GM12878 (cell line): ENCODE measurements at regions not wholly inside any gene's neighbourhood (a gene's known extent, or its start where the extent isn't known, plus 50 kb on each side); places are given as distances from the start of the nearest gene placed in this dataset.

Experiments
- ATAC-seq: fragments of 200-7000 bp; cut with Tn5 transposase; 3 replicates; pipeline ENCODE4 v1.9.1; 2020; ENCODE audit warnings: mild to moderate bottlenecking, moderate library complexity
- BruUV-seq: library from RNA; stranded (reverse); fragments of 400-500 nt; replicated peaks from 2 replicates; lab custom pipeline; 2021; lab: Mats Ljungman, UMichigan
- CTCF ChIA-PET: fragments of 300-600 bp; sonication (Branson Sonifier 250); formaldehyde crosslinking; extraction: SDS; loops from one replicate; lab custom pipeline; 2021; ENCODE audit warnings: inconsistent platforms; lab: Yijun Ruan, JAX
- POLR2A ChIA-PET: fragments of 350-600 bp; formaldehyde crosslinking; extraction: SDS; loops from one replicate; lab custom pipeline; 2021; ENCODE audit warnings: inconsistent platforms; lab: Charles Lee
- RAD21 ChIA-PET: fragments of 300-600 bp; sonication (Branson Sonifier 250); formaldehyde crosslinking; loops from one replicate; lab custom pipeline; 2023; ENCODE audit warnings: antibody characterized with exemption; ENCODE audit not compliant: unreplicated experiment; lab: Charles Lee
- SMC1A ChIA-PET: fragments of 300-600 bp; sonication (Branson Sonifier 250); formaldehyde crosslinking; loops from one replicate; lab custom pipeline; 2023; ENCODE audit not compliant: unreplicated experiment, uncharacterized antibody; lab: Charles Lee
- DNase-seq: peaks from one replicate; pipeline ENCODE4 v3.0.0-alpha.2; 2011; ENCODE audit warnings: low read depth, low spot score
- FAIRE-seq: peaks from 3 replicates; lab custom pipeline; 2011; peaks lifted over from hg19 to GRCh38; lab: Jason Lieb, UNC
- H2AFZ ChIP-seq: 2 replicates; pipeline ENCODE4 v1.6.0; 2011; ENCODE audit warnings: low read depth, low read length, control low read depth; ENCODE audit not compliant: control insufficient read depth
- H3K27ac ChIP-seq: 2 replicates; pipeline ENCODE4 v1.5.1; 2011; ENCODE audit warnings: control low read depth; ENCODE audit not compliant: control insufficient read depth, insufficient read depth
- H3K27me3 ChIP-seq, 2 experiments: replicated peaks in 1 of 2; 2 replicates each; pipeline versions ENCODE4 v1.6.0 to v1.6.1; 2011; ENCODE audit warnings: low read length in 1 of 2; ENCODE audit not compliant: control insufficient read depth in 2 of 2, insufficient read depth in 2 of 2
- H3K36me3 ChIP-seq, 2 experiments: 2 replicates each; pipeline ENCODE4 v1.5.1; 2011; ENCODE audit warnings: low read length in 1 of 2; ENCODE audit not compliant: control insufficient read depth in 2 of 2, insufficient read depth in 2 of 2
- H3K4me1 ChIP-seq: 2 replicates; pipeline ENCODE4 v1.6.1; 2011; ENCODE audit warnings: mild to moderate bottlenecking, low read length, moderate library complexity, mixed read lengths; ENCODE audit not compliant: control insufficient read depth, insufficient read depth
- H3K4me2 ChIP-seq: 2 replicates; pipeline ENCODE4 v1.6.0; 2011; ENCODE audit warnings: control low read depth; ENCODE audit not compliant: control insufficient read depth, insufficient read depth
- H3K4me3 ChIP-seq: fragments of 200-600 bp; sonication (generic); 2 replicates; pipeline ENCODE4 v1.5.1; 2016
- H3K79me2 ChIP-seq: 2 replicates; pipeline ENCODE4 v1.6.0; 2011; ENCODE audit warnings: low read length; ENCODE audit not compliant: control insufficient read depth, insufficient read depth
- H3K9ac ChIP-seq: 2 replicates; pipeline ENCODE4 v1.8.0; 2011; ENCODE audit warnings: low read length, control low read depth, mixed read lengths; ENCODE audit not compliant: control insufficient read depth, insufficient read depth
- H3K9me3 ChIP-seq: replicated peaks from 3 replicates; pipeline ENCODE4 v1.5.1; 2011; ENCODE audit warnings: mild to moderate bottlenecking, low read length; ENCODE audit not compliant: control insufficient read depth, insufficient read depth
- H4K20me1 ChIP-seq: 2 replicates; pipeline ENCODE4 v1.6.0; 2011; ENCODE audit not compliant: control insufficient read depth, insufficient read depth
- DPF2 ChIP-seq: fragments of 450-650 bp; IDR thresholded peaks from 2 replicates; pipeline ENCODE4 v1.6.1; 2017; ENCODE audit warnings: mild to moderate bottlenecking
- FOS ChIP-seq: IDR thresholded peaks from 3 replicates; pipeline ENCODE4 v1.6.1; 2011; ENCODE audit warnings: borderline replicate concordance; ENCODE audit not compliant: insufficient read length; ENCODE audit errors: extremely low read depth
- MYC ChIP-seq: IDR thresholded peaks from 2 replicates; pipeline ENCODE4 v1.6.1; 2011; ENCODE audit warnings: mild to moderate bottlenecking, low read length, moderate library complexity, inconsistent platforms; ENCODE audit not compliant: insufficient read depth, insufficient replicate concordance, insufficient read length, severe bottlenecking
- NFIC ChIP-seq: IDR thresholded peaks from 2 replicates; pipeline ENCODE4 v1.6.1; 2012; ENCODE audit warnings: low read depth, mild to moderate bottlenecking, inconsistent platforms, low read length, moderate library complexity
- PML ChIP-seq: IDR thresholded peaks from 2 replicates; pipeline ENCODE4 v1.6.1; 2012; ENCODE audit warnings: low read length, inconsistent platforms
- RAD51 ChIP-seq: fragments of 450-650 bp; IDR thresholded peaks from 2 replicates; pipeline ENCODE4 v1.6.1; 2016; ENCODE audit warnings: moderate library complexity, mild to moderate bottlenecking, inconsistent platforms
- RBBP5 ChIP-seq: fragments of 200-600 bp; sonication (generic); conservative IDR thresholded peaks from 2 replicates; pipeline ENCODE4 v1.6.1; 2016
- SIX5 ChIP-seq: IDR thresholded peaks from 2 replicates; pipeline ENCODE4 v1.6.1; 2011; ENCODE audit warnings: mild to moderate bottlenecking, low read depth, low read length, moderate library complexity; ENCODE audit not compliant: severe bottlenecking
- SPI1 ChIP-seq: IDR thresholded peaks from 2 replicates; pipeline ENCODE4 v1.6.1; 2011; ENCODE audit warnings: low read depth, mild to moderate bottlenecking, low read length, moderate library complexity, borderline replicate concordance; ENCODE audit not compliant: insufficient read depth
- TCF3 ChIP-seq: IDR thresholded peaks from 2 replicates; pipeline ENCODE4 v1.6.1; 2012; ENCODE audit warnings: low read depth, mild to moderate bottlenecking, low read length, borderline replicate concordance; ENCODE audit not compliant: insufficient read depth
- WRNIP1 ChIP-seq: IDR thresholded peaks from 2 replicates; pipeline ENCODE4 v1.6.1; 2011; ENCODE audit warnings: low read depth, low read length, improper control_type of control experiment, borderline replicate concordance
- ZBED1 ChIP-seq: IDR thresholded peaks from 2 replicates; pipeline ENCODE4 v1.6.1; 2016; ENCODE audit warnings: borderline replicate concordance
- ZNF24 ChIP-seq: fragments of 450-650 bp; IDR thresholded peaks from 2 replicates; pipeline ENCODE4 v1.6.1; 2017; ENCODE audit warnings: antibody characterized with exemption, mild to moderate bottlenecking
- WGBS: methylation state at CpG from one replicate; pipeline ENCODE4 v1.1.6; 2016; ENCODE audit warnings: low lambda C conversion rate; ENCODE audit not compliant: insufficient replicate concordance, insufficient coverage; ENCODE audit errors: missing lambda C conversion rate; 5-methylcytosine and 5-hydroxymethylcytosine counted together
- in situ Hi-C: fragments of 300-500 bp; cut with MboI; formaldehyde crosslinking; loops from 9 replicates; pipeline ENCODE4 v1.14.3; 2018; ENCODE audit warnings: mixed read lengths
- intact Hi-C: fragments of 100-400 bp; cut with micrococcal nuclease; formaldehyde crosslinking; loops from one replicate; pipeline ENCODE4 v1.14.2; 2022; ENCODE audit not compliant: unreplicated experiment
- TF ChIP-seq, protein P1 (sequence below): fragments of 450-650 bp; formaldehyde crosslinking; IDR thresholded peaks from 2 replicates; pipeline ENCODE4 v1.5.0; 2022; ENCODE audit warnings: mild to moderate bottlenecking, missing genetic modification characterization
- TF ChIP-seq, protein P2 (sequence below): fragments of 450-650 bp; IDR thresholded peaks from 2 replicates; pipeline ENCODE4 v1.6.1; 2018; ENCODE audit warnings: mild to moderate bottlenecking, low read depth, moderate library complexity; ENCODE audit not compliant: partially characterized antibody
- TF ChIP-seq, protein P3 (sequence below): fragments of 450-650 bp; IDR thresholded peaks from 2 replicates; pipeline ENCODE4 v1.6.1; 2017; ENCODE audit warnings: mild to moderate bottlenecking, moderate library complexity

DNA sequence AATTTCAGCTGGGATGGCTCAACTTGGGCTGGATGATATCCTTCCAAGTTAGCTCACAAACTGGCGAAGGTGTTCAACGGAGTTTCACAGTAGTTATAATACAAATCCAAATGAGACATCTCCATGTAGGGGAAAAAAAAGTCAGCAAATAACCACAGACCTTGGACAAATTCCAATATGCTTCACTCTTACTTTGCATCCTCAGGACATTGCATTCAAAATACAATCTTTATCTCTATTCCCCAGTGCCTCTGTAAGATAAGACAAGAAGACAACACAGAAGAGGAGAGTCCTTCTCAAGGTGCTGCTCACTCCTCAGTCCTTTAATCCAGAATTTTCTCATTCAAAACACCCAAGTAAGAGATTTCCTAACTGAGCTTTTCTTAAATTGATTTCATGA, 1797.7 kb downstream of the MRPL39 start:
- H3K9me3 ChIP-seq: no peaks in the 10 kb centered on the region
- 0% methylated on average over 2 of the region's 2 CpGs for WGBS
- no peaks in the 10 kb centered on the region for H4K20me1 ChIP-seq
- H2AFZ ChIP-seq: no peak overlapping the region
- ChIA-PET POLR2A (no interaction called here), RAD21 (no interaction called here), SMC1A (no interaction called here), CTCF (interaction anchor here (0.6 kb wide), 1 partner anchor 205 kb away, joined by 6 read pairs; no protein-coding TSS in a partner anchor)
- no peaks in the 10 kb centered on the region for H3K36me3 ChIP-seq
- no peak overlapping the region for H3K27ac ChIP-seq
- no peaks in the 10 kb centered on the region for H3K27me3 ChIP-seq
- no peak overlapping the region for H3K9ac ChIP-seq
- no TSS peak for BruUV-seq
- FAIRE-seq: no peak
- ATAC-seq: no peak
- H3K4me1 ChIP-seq: no peaks in the 10 kb centered on the region
- DNase-seq: no peak
- in situ Hi-C loops: loop anchor here (5.0 kb wide), 1 partner anchor 1907 kb away; no protein-coding TSS in a partner anchor
- intact Hi-C loops: no loop called here
- H3K4me2 ChIP-seq: no peak overlapping the region
- no peaks in the 10 kb centered on the region for H3K79me2 ChIP-seq
- no peak overlapping the region for H3K4me3 ChIP-seq
- TF ChIP-seq, protein P1, sequence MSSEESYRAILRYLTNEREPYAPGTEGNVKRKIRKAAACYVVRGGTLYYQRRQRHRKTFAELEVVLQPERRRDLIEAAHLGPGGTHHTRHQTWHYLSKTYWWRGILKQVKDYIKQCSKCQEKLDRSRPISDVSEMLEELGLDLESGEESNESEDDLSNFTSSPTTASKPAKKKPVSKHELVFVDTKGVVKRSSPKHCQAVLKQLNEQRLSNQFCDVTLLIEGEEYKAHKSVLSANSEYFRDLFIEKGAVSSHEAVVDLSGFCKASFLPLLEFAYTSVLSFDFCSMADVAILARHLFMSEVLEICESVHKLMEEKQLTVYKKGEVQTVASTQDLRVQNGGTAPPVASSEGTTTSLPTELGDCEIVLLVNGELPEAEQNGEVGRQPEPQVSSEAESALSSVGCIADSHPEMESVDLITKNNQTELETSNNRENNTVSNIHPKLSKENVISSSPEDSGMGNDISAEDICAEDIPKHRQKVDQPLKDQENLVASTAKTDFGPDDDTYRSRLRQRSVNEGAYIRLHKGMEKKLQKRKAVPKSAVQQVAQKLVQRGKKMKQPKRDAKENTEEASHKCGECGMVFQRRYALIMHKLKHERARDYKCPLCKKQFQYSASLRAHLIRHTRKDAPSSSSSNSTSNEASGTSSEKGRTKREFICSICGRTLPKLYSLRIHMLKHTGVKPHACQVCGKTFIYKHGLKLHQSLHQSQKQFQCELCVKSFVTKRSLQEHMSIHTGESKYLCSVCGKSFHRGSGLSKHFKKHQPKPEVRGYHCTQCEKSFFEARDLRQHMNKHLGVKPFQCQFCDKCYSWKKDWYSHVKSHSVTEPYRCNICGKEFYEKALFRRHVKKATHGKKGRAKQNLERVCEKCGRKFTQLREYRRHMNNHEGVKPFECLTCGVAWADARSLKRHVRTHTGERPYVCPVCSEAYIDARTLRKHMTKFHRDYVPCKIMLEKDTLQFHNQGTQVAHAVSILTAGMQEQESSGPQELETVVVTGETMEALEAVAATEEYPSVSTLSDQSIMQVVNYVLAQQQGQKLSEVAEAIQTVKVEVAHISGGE (CRISPR knock-in tag): no peak
- TF ChIP-seq, protein P2, sequence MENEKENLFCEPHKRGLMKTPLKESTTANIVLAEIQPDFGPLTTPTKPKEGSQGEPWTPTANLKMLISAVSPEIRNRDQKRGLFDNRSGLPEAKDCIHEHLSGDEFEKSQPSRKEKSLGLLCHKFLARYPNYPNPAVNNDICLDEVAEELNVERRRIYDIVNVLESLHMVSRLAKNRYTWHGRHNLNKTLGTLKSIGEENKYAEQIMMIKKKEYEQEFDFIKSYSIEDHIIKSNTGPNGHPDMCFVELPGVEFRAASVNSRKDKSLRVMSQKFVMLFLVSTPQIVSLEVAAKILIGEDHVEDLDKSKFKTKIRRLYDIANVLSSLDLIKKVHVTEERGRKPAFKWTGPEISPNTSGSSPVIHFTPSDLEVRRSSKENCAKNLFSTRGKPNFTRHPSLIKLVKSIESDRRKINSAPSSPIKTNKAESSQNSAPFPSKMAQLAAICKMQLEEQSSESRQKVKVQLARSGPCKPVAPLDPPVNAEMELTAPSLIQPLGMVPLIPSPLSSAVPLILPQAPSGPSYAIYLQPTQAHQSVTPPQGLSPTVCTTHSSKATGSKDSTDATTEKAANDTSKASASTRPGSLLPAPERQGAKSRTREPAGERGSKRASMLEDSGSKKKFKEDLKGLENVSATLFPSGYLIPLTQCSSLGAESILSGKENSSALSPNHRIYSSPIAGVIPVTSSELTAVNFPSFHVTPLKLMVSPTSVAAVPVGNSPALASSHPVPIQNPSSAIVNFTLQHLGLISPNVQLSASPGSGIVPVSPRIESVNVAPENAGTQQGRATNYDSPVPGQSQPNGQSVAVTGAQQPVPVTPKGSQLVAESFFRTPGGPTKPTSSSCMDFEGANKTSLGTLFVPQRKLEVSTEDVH: no peak
- no peak for TF ChIP-seq NFIC
- TF ChIP-seq RAD51: no peak
- TF ChIP-seq PML: no peak
- no peak for TF ChIP-seq WRNIP1
- TF ChIP-seq MYC: no peak
- TF ChIP-seq ZNF24: no peak
- TF ChIP-seq DPF2: no peak
- TF ChIP-seq RBBP5: no peak
- no peak for TF ChIP-seq ZBED1
- no peak for TF ChIP-seq SPI1
- no peak for TF ChIP-seq FOS
- no peak for TF ChIP-seq TCF3
- TF ChIP-seq, protein P3, sequence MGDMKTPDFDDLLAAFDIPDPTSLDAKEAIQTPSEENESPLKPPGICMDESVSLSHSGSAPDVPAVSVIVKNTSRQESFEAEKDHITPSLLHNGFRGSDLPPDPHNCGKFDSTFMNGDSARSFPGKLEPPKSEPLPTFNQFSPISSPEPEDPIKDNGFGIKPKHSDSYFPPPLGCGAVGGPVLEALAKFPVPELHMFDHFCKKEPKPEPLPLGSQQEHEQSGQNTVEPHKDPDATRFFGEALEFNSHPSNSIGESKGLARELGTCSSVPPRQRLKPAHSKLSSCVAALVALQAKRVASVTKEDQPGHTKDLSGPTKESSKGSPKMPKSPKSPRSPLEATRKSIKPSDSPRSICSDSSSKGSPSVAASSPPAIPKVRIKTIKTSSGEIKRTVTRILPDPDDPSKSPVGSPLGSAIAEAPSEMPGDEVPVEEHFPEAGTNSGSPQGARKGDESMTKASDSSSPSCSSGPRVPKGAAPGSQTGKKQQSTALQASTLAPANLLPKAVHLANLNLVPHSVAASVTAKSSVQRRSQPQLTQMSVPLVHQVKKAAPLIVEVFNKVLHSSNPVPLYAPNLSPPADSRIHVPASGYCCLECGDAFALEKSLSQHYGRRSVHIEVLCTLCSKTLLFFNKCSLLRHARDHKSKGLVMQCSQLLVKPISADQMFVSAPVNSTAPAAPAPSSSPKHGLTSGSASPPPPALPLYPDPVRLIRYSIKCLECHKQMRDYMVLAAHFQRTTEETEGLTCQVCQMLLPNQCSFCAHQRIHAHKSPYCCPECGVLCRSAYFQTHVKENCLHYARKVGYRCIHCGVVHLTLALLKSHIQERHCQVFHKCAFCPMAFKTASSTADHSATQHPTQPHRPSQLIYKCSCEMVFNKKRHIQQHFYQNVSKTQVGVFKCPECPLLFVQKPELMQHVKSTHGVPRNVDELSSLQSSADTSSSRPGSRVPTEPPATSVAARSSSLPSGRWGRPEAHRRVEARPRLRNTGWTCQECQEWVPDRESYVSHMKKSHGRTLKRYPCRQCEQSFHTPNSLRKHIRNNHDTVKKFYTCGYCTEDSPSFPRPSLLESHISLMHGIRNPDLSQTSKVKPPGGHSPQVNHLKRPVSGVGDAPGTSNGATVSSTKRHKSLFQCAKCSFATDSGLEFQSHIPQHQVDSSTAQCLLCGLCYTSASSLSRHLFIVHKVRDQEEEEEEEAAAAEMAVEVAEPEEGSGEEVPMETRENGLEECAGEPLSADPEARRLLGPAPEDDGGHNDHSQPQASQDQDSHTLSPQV: no peak
- no peak for TF ChIP-seq SIX5
